Liver (tissue), 2 donors: ENCODE measurements at regions not wholly inside any gene's neighbourhood (a gene's known extent, or its start where the extent isn't known, plus 50 kb on each side); places are given as distances from the start of the nearest gene placed in this dataset.

Experiments
- TF ChIP-seq, protein P1 (sequence below): fragments of 150-350 bp; IDR thresholded peaks from 2 replicates; pipeline ENCODE4 v1.5.1; 2017; ENCODE audit warnings: improper control_type of control experiment, low read depth, low read length; ENCODE audit not compliant: missing input control
- TF ChIP-seq, protein P2 (sequence below): IDR thresholded peaks from 2 replicates; pipeline ENCODE4 v1.6.1; 2016; ENCODE audit warnings: antibody characterized with exemption
- donor health status: healthy.

DNA sequence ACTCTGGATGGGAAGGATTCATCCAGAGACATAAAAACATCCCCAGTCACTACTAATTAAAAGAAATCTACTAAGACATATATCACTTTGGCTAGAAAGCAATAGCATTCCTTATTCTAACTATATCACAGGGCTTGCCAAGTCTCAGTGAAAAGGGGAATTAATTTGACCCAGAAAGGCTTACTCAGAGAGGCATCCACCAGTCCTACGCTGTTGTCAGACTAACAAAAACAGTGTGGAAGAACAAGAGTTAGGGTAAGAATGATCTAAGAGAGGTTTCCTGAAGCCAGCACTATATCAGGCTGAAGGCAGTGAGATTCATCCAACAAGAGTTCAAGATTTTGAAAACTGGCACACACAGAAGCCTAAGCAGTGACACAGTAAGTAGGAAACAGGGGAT lies 126.1 kb downstream of the GDAP2 start:
- TF ChIP-seq, protein P1, sequence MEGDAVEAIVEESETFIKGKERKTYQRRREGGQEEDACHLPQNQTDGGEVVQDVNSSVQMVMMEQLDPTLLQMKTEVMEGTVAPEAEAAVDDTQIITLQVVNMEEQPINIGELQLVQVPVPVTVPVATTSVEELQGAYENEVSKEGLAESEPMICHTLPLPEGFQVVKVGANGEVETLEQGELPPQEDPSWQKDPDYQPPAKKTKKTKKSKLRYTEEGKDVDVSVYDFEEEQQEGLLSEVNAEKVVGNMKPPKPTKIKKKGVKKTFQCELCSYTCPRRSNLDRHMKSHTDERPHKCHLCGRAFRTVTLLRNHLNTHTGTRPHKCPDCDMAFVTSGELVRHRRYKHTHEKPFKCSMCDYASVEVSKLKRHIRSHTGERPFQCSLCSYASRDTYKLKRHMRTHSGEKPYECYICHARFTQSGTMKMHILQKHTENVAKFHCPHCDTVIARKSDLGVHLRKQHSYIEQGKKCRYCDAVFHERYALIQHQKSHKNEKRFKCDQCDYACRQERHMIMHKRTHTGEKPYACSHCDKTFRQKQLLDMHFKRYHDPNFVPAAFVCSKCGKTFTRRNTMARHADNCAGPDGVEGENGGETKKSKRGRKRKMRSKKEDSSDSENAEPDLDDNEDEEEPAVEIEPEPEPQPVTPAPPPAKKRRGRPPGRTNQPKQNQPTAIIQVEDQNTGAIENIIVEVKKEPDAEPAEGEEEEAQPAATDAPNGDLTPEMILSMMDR: no peak
- TF ChIP-seq, protein P2, sequence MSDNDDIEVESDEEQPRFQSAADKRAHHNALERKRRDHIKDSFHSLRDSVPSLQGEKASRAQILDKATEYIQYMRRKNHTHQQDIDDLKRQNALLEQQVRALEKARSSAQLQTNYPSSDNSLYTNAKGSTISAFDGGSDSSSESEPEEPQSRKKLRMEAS: no peak
